HG03097 (cell line): ENCODE measurements at regions not wholly inside any gene's neighbourhood (a gene's known extent, or its start where the extent isn't known, plus 50 kb on each side); places are given as distances from the start of the nearest gene placed in this dataset.
"Not testable (repeated sequence)": the region's sequence is repeated elsewhere in the genome, so short reads cannot be mapped to it uniquely, and the experiment has no call there.

Experiments used
- ATAC-seq: cut with Tn5 transposase; IDR thresholded peaks from one replicate; pipeline ENCODE4 v1.9.1; 2021; ENCODE audit not compliant: unreplicated experiment, low FRiP score

- ATAC-seq: no peak
These were observed 341.1 kb upstream of the CNTN5 start for GRCh38 chr11:98679673-98680072.

- no peak for ATAC-seq
These were observed 319.2 kb upstream of the CNTN5 start for GRCh38 chr11:98701541-98701940.

- ATAC-seq: no peak
These were observed 316.8 kb upstream of the CNTN5 start for GRCh38 chr11:98703779-98704556.

DNA sequence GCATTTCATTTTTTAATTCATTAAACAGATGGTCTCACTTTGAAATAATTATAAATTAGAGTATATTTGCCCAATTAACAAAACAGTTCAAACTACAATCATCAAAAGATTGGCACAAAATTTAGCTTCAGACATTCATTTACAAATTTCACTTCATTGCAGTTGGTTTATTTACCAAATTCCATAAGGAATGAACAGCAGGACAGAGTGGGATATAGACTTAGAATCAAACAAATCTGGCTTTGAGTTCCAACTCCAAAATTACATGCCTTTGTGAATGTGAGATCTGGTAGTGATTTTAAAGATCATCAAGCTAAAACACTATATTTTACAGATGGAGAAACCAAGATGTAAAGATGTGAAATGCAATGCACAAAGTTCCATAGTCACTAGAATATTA is 310.7 kb upstream of the CNTN5 start:
- ATAC-seq: no peak

- no peak for ATAC-seq
These were observed 309.8 kb upstream of the CNTN5 start for GRCh38 chr11:98710986-98711385.

DNA sequence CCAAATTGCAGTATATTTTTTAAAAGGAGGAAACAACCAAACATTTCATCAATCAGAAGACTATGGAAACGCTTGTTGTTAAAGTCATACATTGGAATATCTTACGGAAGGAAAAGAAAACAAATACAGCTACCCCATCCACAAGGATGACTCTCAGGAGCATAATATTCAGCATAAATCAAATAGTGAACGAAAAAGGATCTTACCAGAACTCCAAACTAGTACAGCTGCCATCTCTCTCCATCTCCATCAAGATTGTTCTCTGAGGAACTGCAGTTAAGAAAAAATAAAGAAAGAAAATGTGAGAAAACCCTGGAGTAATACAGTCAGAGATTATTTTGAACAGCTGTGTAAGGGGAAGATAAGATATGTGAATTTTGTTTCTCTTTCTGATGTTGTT is 299.8 kb upstream of the CNTN5 start:
- ATAC-seq: no peak

DNA sequence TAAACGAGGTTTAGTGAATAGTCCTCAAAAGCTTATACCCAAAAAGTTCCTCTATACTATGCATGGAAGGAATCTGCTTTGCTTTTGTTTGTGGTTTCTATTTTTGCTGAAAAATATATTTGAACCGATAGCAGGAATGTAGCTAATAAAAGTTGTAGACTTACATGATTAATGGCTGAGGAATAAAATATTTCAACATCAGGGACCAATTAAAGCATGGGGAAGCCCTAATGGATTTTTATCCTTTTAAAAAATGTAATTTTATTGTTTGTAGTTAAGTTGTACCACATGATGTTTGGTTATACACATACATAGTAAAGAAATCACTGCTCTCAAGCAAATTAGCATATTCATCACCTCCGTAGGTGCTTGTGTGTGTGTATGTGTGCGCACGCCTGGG is 295.3 kb upstream of the CNTN5 start:
- ATAC-seq: no peak

DNA sequence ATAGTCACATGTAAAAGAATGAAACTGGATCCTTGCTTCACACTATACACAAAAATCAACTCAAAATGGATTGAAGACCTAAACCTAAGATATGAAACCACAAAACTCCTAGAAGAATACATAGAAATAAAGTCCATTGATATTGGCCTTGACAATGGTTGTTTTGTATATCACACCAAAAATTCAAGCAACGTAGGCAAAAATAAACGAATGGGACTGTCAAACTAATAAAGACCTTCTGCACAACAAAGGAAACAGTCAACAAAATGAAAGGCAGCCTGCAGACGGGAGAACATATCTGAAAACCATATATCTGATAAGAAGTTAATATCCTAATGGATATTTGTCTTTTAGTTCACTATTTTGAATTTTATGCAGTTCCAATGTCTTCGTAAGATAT is 292.3 kb upstream of the CNTN5 start:
- ATAC-seq: no peak

- ATAC-seq: no peak
These were observed 291.6 kb upstream of the CNTN5 start for GRCh38 chr11:98729118-98729517.

- ATAC-seq: no peak
These were observed 287.8 kb upstream of the CNTN5 start for GRCh38 chr11:98732947-98733346.

- not testable (repeated sequence) for ATAC-seq
These were observed 287.4 kb upstream of the CNTN5 start for GRCh38 chr11:98733378-98733777.

DNA sequence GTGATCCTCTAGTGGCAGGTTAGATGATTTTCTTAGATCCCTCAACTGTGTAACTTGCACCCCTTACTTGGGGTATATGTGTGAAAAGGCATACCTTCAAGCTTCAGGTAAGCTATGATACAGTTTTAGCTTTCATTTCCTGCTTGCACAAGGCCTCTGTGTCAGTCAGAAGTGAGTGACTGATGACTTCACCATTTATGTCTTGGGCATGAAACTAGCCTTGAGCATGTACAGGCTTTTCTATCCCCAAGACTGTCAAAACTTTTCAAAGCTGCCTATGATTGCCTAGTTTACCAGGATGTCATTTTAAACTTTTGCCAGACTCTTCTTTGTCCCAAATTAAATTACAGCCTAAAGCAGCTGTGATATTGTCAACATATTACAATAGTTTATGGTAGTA is 286.1 kb upstream of the CNTN5 start:
- no peak for ATAC-seq

- no peak for ATAC-seq
These were observed 283.9 kb upstream of the CNTN5 start for GRCh38 chr11:98736833-98737232.

- no peak for ATAC-seq
These were observed 280.4 kb upstream of the CNTN5 start for GRCh38 chr11:98740321-98740720.

- not testable (repeated sequence) for ATAC-seq
These were observed 257.3 kb upstream of the CNTN5 start for GRCh38 chr11:98763446-98763845.

- ATAC-seq: no peak
These were observed 253.8 kb upstream of the CNTN5 start for GRCh38 chr11:98766903-98767302.

GRCh38 chr11:98770046-98770445 is 250.7 kb upstream of the CNTN5 start:
- ATAC-seq: not testable (repeated sequence)

- ATAC-seq: no peak
These were observed 249.0 kb upstream of the CNTN5 start for GRCh38 chr11:98771791-98772190.

DNA sequence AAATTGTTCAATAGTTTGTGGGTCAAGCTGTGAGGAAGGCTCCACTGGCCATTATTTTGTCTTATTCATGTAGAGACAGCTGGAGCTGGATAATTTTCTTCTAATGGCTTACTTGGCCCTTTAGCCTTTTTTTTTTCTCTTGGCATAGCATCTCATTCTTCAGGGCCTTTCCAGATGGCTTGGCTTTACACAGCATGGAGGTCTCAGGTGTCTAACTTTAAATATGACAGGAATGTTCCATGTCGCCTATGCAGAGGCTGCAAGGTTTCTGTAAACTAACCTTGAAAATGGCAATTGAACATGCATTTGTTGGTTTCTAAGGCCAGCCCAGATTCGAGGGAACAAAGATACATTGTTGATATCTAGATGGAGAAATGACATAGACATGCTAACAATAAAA is 247.9 kb upstream of the CNTN5 start:
- no peak for ATAC-seq

DNA sequence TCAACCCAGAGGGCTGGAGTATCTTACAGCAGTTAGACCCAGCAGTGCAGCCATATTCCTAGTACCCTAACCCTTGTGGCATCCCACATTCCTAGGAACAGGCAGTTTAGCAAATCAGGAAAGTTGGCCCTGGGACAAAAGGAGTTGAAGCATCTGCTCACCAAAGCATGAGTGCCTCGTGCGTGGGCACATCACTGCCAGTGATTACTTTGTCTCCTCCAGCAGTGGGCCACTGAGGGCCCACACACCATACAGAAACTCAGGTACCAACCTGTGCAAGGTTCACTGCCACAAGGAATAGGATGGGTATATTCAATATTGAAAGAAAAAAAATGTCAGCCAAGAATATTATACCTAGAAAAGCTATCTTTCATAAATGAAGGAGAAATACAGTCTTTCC is 227.5 kb upstream of the CNTN5 start:
- no peak for ATAC-seq

GRCh38 chr11:98798333-98798732 is 222.4 kb upstream of the CNTN5 start:
- ATAC-seq: no peak

- ATAC-seq: no peak
These were observed 220.1 kb upstream of the CNTN5 start for GRCh38 chr11:98800696-98801095.
